Neural cell (in vitro differentiated cells): ENCODE measurements at regions not wholly inside any gene's neighbourhood (a gene's known extent, or its start where the extent isn't known, plus 50 kb on each side); places are given as distances from the start of the nearest gene placed in this dataset.
"Not testable (repeated sequence)": the region's sequence is repeated elsewhere in the genome, so short reads cannot be mapped to it uniquely, and the experiment has no call there.

ENCODE experiments used
- H2AFZ ChIP-seq: fragments of 200-600, 300-800 bp; sonication (generic), shearing (Covaris generic); 2 replicates; pipeline ENCODE4 v1.6.0; 2014; ENCODE audit warnings: low read depth, mild to moderate bottlenecking, antibody characterized with exemption, low read length, moderate library complexity
- H3F3A ChIP-seq: fragments of 200-600 bp; shearing (Covaris generic); 2 replicates; pipeline ENCODE4 v1.6.1; 2016; ENCODE audit warnings: mild to moderate bottlenecking, moderate library complexity, mixed read lengths, antibody characterized with exemption, low read length; ENCODE audit not compliant: insufficient read depth, poor library complexity, severe bottlenecking
- H3K27ac ChIP-seq: fragments of 200-600, 300-800 bp; sonication (generic), shearing (Covaris generic); 2 replicates; pipeline ENCODE4 v1.5.1; 2014; ENCODE audit warnings: mild to moderate bottlenecking, low read length, moderate library complexity
- H3K27me3 ChIP-seq: fragments of 300-800, 200-600 bp; sonication (generic), shearing (Covaris generic); 2 replicates; pipeline ENCODE4 v1.6.0; 2014; ENCODE audit warnings: mild to moderate bottlenecking, low read depth, low read length, moderate library complexity; ENCODE audit not compliant: insufficient read depth
- H3K36me3 ChIP-seq: fragments of 300-800, 200-600 bp; sonication (generic), shearing (Covaris generic); 2 replicates; pipeline ENCODE4 v1.5.1; 2014; ENCODE audit warnings: mild to moderate bottlenecking, antibody characterized with exemption, low read length, moderate library complexity; ENCODE audit not compliant: insufficient read depth
- H3K4me2 ChIP-seq: fragments of 300-800, 200-600 bp; sonication (generic), shearing (Covaris generic); 2 replicates; pipeline ENCODE4 v1.6.0; 2014; ENCODE audit warnings: mild to moderate bottlenecking, low read length
- H3K4me3 ChIP-seq: fragments of 300-800, 200-600 bp; sonication (generic), shearing (Covaris generic); 2 replicates; pipeline ENCODE4 v1.5.1; 2014; ENCODE audit warnings: mild to moderate bottlenecking, low read length, moderate library complexity
- H3K79me2 ChIP-seq: fragments of 200-600 bp; shearing (Covaris generic); replicated peaks from 2 replicates; pipeline ENCODE4 v1.6.0; 2014; ENCODE audit warnings: mild to moderate bottlenecking, low read length, moderate library complexity; ENCODE audit not compliant: insufficient read depth
- H3K9ac ChIP-seq: fragments of 300-800, 200-600 bp; sonication (generic), shearing (Covaris generic); 2 replicates; pipeline ENCODE4 v1.6.1; 2016; ENCODE audit warnings: mild to moderate bottlenecking, low read length, mixed read lengths
- H3K9me2 ChIP-seq: fragments of 200-600 bp; shearing (Covaris generic); 2 replicates; pipeline ENCODE4 v1.6.1; 2016; ENCODE audit warnings: mild to moderate bottlenecking, low read length, mixed read lengths; ENCODE audit not compliant: insufficient read depth
- H3K9me3 ChIP-seq: fragments of 200-600, 300-800 bp; sonication (generic), shearing (Covaris generic); 2 replicates; pipeline ENCODE4 v1.6.1; 2016; ENCODE audit warnings: mild to moderate bottlenecking, mixed run types, low read length, moderate library complexity, mixed read lengths
- H4K20me1 ChIP-seq: fragments of 200-600 bp; shearing (Covaris generic); 2 replicates; pipeline ENCODE4 v1.6.1; 2016; ENCODE audit warnings: mild to moderate bottlenecking, mixed run types; ENCODE audit not compliant: insufficient read depth
- EP300 ChIP-seq: fragments of 450-650 bp; conservative IDR thresholded peaks from 2 replicates; pipeline ENCODE4 v1.6.1; 2014; ENCODE audit warnings: antibody characterized with exemption, mild to moderate bottlenecking, moderate library complexity; ENCODE audit not compliant: poor library complexity, severe bottlenecking
- EZH2 ChIP-seq: fragments of 200-600, 300-800 bp; shearing (Covaris generic), sonication (generic); IDR thresholded peaks from 2 replicates; pipeline ENCODE4 v1.6.1; 2014; ENCODE audit warnings: antibody characterized with exemption, low read length, borderline replicate concordance, mild to moderate bottlenecking; ENCODE audit not compliant: insufficient read depth, poor library complexity, severe bottlenecking
- MXI1 ChIP-seq: fragments of 450-650 bp; conservative IDR thresholded peaks from 2 replicates; pipeline ENCODE4 v1.6.1; 2014; ENCODE audit warnings: antibody characterized with exemption, mild to moderate bottlenecking; ENCODE audit not compliant: poor library complexity, severe bottlenecking
- POLR2AphosphoS5 ChIP-seq: IDR thresholded peaks from 2 replicates; pipeline ENCODE4 v1.6.1; 2012
- RAD21 ChIP-seq: fragments of 450-650 bp; conservative IDR thresholded peaks from 2 replicates; pipeline ENCODE4 v1.6.1; 2014; ENCODE audit warnings: antibody characterized with exemption, mild to moderate bottlenecking, moderate library complexity
- SMC3 ChIP-seq: fragments of 450-650 bp; conservative IDR thresholded peaks from 2 replicates; pipeline ENCODE4 v1.6.1; 2014; ENCODE audit warnings: antibody characterized with exemption, mild to moderate bottlenecking, moderate library complexity; ENCODE audit not compliant: poor library complexity
- TAF1 ChIP-seq: IDR thresholded peaks from 2 replicates; pipeline ENCODE4 v1.6.1; 2012; ENCODE audit warnings: low read depth
- TF ChIP-seq, protein P1 (sequence below): fragments of 450-650 bp; IDR thresholded peaks from 2 replicates; pipeline ENCODE4 v1.5.1; 2014; ENCODE audit warnings: antibody characterized with exemption, mild to moderate bottlenecking, moderate library complexity; ENCODE audit not compliant: poor library complexity, severe bottlenecking
- TF ChIP-seq, protein P2 (sequence below): IDR thresholded peaks from 2 replicates; pipeline ENCODE4 v1.6.1; 2012; ENCODE audit warnings: borderline replicate concordance

DNA sequence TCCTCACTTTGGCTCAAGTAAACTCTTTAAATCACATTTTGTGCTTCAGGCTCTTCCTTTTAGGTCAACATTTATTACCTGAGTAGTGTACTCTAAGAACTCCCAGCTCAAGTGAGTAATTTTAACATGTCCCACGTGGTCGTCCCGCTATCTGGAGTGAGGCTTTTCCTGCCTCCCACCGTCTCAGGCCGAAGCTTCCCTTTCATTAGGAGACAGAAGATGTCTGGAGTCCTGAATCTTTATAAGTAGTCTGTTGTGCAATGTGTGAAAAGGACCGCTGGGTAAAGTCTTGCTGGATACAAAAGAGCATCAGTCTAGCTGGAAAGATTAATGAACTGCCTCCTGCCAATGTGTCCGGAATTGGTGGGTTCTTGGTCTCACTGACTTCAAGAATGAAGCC lies 117.7 kb upstream of the NEIL3 start:
- TF ChIP-seq EP300 (no peak), TAF1 (no peak), SMC3 (no peak), RAD21 (no peak), POLR2AphosphoS5 (no peak), MXI1 (no peak), EZH2 (no peak)
- TF ChIP-seq, protein P1, sequence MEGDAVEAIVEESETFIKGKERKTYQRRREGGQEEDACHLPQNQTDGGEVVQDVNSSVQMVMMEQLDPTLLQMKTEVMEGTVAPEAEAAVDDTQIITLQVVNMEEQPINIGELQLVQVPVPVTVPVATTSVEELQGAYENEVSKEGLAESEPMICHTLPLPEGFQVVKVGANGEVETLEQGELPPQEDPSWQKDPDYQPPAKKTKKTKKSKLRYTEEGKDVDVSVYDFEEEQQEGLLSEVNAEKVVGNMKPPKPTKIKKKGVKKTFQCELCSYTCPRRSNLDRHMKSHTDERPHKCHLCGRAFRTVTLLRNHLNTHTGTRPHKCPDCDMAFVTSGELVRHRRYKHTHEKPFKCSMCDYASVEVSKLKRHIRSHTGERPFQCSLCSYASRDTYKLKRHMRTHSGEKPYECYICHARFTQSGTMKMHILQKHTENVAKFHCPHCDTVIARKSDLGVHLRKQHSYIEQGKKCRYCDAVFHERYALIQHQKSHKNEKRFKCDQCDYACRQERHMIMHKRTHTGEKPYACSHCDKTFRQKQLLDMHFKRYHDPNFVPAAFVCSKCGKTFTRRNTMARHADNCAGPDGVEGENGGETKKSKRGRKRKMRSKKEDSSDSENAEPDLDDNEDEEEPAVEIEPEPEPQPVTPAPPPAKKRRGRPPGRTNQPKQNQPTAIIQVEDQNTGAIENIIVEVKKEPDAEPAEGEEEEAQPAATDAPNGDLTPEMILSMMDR: no peak
- TF ChIP-seq, protein P2, sequence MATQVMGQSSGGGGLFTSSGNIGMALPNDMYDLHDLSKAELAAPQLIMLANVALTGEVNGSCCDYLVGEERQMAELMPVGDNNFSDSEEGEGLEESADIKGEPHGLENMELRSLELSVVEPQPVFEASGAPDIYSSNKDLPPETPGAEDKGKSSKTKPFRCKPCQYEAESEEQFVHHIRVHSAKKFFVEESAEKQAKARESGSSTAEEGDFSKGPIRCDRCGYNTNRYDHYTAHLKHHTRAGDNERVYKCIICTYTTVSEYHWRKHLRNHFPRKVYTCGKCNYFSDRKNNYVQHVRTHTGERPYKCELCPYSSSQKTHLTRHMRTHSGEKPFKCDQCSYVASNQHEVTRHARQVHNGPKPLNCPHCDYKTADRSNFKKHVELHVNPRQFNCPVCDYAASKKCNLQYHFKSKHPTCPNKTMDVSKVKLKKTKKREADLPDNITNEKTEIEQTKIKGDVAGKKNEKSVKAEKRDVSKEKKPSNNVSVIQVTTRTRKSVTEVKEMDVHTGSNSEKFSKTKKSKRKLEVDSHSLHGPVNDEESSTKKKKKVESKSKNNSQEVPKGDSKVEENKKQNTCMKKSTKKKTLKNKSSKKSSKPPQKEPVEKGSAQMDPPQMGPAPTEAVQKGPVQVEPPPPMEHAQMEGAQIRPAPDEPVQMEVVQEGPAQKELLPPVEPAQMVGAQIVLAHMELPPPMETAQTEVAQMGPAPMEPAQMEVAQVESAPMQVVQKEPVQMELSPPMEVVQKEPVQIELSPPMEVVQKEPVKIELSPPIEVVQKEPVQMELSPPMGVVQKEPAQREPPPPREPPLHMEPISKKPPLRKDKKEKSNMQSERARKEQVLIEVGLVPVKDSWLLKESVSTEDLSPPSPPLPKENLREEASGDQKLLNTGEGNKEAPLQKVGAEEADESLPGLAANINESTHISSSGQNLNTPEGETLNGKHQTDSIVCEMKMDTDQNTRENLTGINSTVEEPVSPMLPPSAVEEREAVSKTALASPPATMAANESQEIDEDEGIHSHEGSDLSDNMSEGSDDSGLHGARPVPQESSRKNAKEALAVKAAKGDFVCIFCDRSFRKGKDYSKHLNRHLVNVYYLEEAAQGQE: no peak
- Histone ChIP-seq H3K9me2 (no peaks in the 10 kb centered on the region), H2AFZ (no peak overlapping the region), H3F3A (no peaks in the 10 kb centered on the region), H3K4me3 (no peak overlapping the region), H3K36me3 (no peaks in the 10 kb centered on the region), H3K27ac (no peak overlapping the region), H3K27me3 (no peaks in the 10 kb centered on the region), H3K79me2 (no peaks in the 10 kb centered on the region), H3K9ac (no peak overlapping the region), H3K9me3 (no peaks in the 10 kb centered on the region), H3K4me2 (no peak overlapping the region), H4K20me1 (no peaks in the 10 kb centered on the region)

DNA sequence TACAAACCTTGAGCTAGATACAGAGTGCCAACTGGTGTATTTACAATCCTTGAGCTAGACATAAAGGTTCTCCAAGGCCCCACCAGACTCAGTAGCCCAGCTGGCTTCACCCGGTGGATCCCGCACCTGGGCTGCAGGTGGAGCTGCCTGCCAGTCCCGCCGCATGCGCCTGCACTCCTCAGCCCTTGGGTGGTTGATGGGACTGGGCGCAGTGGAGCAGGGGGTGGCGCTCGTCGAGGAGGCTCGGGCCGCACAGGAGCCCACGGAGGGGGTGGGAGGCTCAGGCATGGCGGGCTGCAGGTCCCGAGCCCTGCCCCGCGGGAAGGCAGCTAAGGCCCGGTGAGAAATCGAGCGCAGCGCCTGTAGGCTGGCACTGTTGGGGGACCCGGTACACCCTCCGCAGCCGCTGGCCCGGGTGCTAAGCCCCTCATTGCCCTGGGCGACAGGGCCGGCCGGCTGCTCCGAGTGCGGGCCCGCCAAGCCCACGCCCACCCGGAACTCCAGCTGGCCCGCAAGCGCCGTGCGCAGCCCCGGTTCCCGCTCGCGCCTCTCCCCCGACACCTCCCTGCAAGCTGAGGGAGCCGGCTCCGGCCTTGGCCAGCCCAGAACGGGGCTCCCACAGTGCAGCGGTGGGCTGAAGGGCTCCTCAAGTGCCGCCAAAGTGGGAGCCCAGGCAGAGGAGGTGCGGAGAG lies 116.5 kb upstream of the NEIL3 start:
- H2AFZ ChIP-seq, H3K4me2 ChIP-seq, H3K9ac ChIP-seq, H3K36me3 ChIP-seq, H3F3A ChIP-seq, H3K79me2 ChIP-seq, H3K9me3 ChIP-seq, H3K27me3 ChIP-seq, H3K9me2 ChIP-seq, H4K20me1 ChIP-seq, H3K4me3 ChIP-seq, H3K27ac ChIP-seq: not testable (repeated sequence)

DNA sequence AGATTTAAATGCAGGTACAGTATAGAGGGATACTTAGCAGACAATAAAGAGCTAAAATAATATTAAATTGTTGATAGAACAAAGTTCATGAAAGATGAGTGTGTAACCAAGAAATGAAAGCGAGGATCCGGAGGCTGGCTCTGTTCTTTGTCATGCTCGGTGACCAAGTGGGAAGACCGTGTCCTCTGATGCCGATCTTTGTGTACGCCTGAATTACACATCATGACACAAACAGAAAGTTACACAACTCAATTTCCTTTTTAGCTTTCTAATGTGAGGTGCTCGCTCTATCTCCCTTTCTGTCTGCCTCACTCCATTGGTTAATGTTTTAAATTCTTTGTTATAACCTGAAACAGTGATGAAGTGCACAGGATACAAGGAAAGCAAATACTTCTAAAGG lies 114.8 kb upstream of the NEIL3 start:
- Histone ChIP-seq H3K79me2 (no peaks in the 10 kb centered on the region), H3F3A (no peaks in the 10 kb centered on the region), H4K20me1 (no peaks in the 10 kb centered on the region), H3K4me3 (no peak overlapping the region), H3K9me3 (no peaks in the 10 kb centered on the region), H3K9me2 (no peaks in the 10 kb centered on the region), H3K27me3 (no peaks in the 10 kb centered on the region), H3K4me2 (no peak overlapping the region), H2AFZ (no peak overlapping the region), H3K9ac (no peak overlapping the region), H3K27ac (no peak overlapping the region), H3K36me3 (no peaks in the 10 kb centered on the region)
- no peak for TF ChIP-seq RAD21
- TF ChIP-seq, protein P1: no peak
- TF ChIP-seq POLR2AphosphoS5: no peak
- no peak for TF ChIP-seq SMC3
- no peak for TF ChIP-seq EP300
- TF ChIP-seq MXI1: no peak
- TF ChIP-seq EZH2: no peak
